ENCODE measurements at regions not wholly inside any gene's neighbourhood (a gene's known extent, or its start where the extent isn't known, plus 50 kb on each side); places are given as distances from the start of the nearest gene placed in this dataset.

DNA sequence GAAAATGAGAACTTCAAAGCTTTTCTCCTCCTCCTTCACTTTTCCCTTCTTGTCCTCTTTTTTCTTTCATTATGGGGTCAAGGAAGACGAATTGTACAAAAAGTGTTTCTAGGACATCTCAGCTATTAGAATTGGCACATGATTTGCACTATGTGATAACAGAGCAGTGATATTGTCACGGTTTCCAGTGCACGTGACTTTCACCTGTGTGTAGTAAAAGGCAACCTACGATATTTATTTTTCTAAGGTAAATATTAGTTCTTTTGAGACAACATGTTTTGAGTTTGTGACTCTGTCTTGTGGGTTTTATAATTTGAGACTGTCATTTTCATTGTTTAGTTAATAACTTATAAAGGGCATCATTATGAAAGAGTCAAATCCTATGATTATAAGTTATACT is 213.1 kb downstream of the PSAT1 start:
- TF ChIP-seq, protein P1, sequence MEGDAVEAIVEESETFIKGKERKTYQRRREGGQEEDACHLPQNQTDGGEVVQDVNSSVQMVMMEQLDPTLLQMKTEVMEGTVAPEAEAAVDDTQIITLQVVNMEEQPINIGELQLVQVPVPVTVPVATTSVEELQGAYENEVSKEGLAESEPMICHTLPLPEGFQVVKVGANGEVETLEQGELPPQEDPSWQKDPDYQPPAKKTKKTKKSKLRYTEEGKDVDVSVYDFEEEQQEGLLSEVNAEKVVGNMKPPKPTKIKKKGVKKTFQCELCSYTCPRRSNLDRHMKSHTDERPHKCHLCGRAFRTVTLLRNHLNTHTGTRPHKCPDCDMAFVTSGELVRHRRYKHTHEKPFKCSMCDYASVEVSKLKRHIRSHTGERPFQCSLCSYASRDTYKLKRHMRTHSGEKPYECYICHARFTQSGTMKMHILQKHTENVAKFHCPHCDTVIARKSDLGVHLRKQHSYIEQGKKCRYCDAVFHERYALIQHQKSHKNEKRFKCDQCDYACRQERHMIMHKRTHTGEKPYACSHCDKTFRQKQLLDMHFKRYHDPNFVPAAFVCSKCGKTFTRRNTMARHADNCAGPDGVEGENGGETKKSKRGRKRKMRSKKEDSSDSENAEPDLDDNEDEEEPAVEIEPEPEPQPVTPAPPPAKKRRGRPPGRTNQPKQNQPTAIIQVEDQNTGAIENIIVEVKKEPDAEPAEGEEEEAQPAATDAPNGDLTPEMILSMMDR (conservative IDR thresholded peaks at IDR 0.05): no peak
- TF ChIP-seq ZFX (IDR thresholded peaks at IDR 0.05): no peak
